ENCODE measurements at regions not wholly inside any gene's neighbourhood (a gene's known extent, or its start where the extent isn't known, plus 50 kb on each side); places are given as distances from the start of the nearest gene placed in this dataset.

GRCh38 chr11:8328231-8328794 is 64.6 kb upstream of the LMO1 start:
- ChIA-PET POLR2A (ENCODE audit: low non-redundant PET) (no interaction called here), CTCF (interaction anchor here (0.7 to 0.9 kb wide), 2 partner anchors 51 to 81 kb away, joined by 3 to 10 read pairs; no protein-coding TSS in a partner anchor)
- no peak for TF ChIP-seq CTCF (conservative IDR thresholded peaks at IDR 0.05; ENCODE audit: low read depth)
- no peak for DNase-seq (ENCODE audit: low spot score)
- no peak overlapping the region for H3K27ac ChIP-seq

- no peak overlapping the region for H3K27ac ChIP-seq
- no peak for DNase-seq (ENCODE audit: low spot score)
- no peak for TF ChIP-seq CTCF (conservative IDR thresholded peaks at IDR 0.05; ENCODE audit: low read depth)
- CTCF ChIA-PET: interaction anchor here (0.7 to 1.0 kb wide), 2 partner anchors 15 to 80 kb away, joined by 3 to 4 read pairs; no protein-coding TSS in a partner anchor
- POLR2A ChIA-PET (ENCODE audit: low non-redundant PET): no interaction called here
Observed at GRCh38 chr11:8327761-8328192, 64.1 kb upstream of the LMO1 start.

GRCh38 chr11:8326337-8326736 is 62.7 kb upstream of the LMO1 start:
- TF ChIP-seq CTCF (conservative IDR thresholded peaks at IDR 0.05; ENCODE audit: low read depth): no peak
- no peak overlapping the region for H3K27ac ChIP-seq
- POLR2A ChIA-PET (ENCODE audit: low non-redundant PET): no interaction called here
- DNase-seq (ENCODE audit: low spot score): no peak
- CTCF ChIA-PET: interaction anchor here (0.6 kb wide), 1 partner anchor 159 kb away, joined by 3 read pairs; no protein-coding TSS in a partner anchor

GRCh38 chr11:8325591-8326304 is 62.1 kb upstream of the LMO1 start:
- no peak for DNase-seq (ENCODE audit: low spot score)
- ChIA-PET CTCF (interaction anchor here (0.6 kb wide), 1 partner anchor 160 kb away, joined by 3 read pairs; no protein-coding TSS in a partner anchor), POLR2A (ENCODE audit: low non-redundant PET) (no interaction called here)
- no peak overlapping the region for H3K27ac ChIP-seq
- no peak for TF ChIP-seq CTCF (conservative IDR thresholded peaks at IDR 0.05; ENCODE audit: low read depth)

GRCh38 chr11:8323161-8323935 is 59.7 kb upstream of the LMO1 start:
- no peak overlapping the region for H3K27ac ChIP-seq
- CTCF ChIA-PET: interaction anchor here (0.6 to 0.7 kb wide), 3 partner anchors 73 to 129 kb away, joined by 3 read pairs; no protein-coding TSS in a partner anchor

More at GRCh38 chr11:8323161-8323935, 59.7 kb upstream of the LMO1 start:
- DNase-seq (ENCODE audit: low spot score): no peak
- POLR2A ChIA-PET (ENCODE audit: low non-redundant PET): no interaction called here
- TF ChIP-seq CTCF (conservative IDR thresholded peaks at IDR 0.05; ENCODE audit: low read depth): no peak

All from RWPE1 (cell line).